Activated CD8-positive, alpha-beta memory T cell treated with anti-CD3 and anti-CD28 coated beads, Interleukin-2, amount 50 U/mL, for 4 hours (primary cell): ENCODE measurements at regions not wholly inside any gene's neighbourhood (a gene's known extent, or its start where the extent isn't known, plus 50 kb on each side); places are given as distances from the start of the nearest gene placed in this dataset.

Experiments used
- DNase-seq: peaks from one replicate; pipeline ENCODE4 v3.0.0-alpha.2; 2020

GRCh38 chr10:60728056-60728455 is 50.2 kb upstream of the CDK1 start:
- no peak for DNase-seq

- no peak for DNase-seq
These were observed 52.0 kb upstream of the CDK1 start for GRCh38 chr10:60726257-60726656.

- no peak for DNase-seq
These were observed 55.7 kb upstream of the CDK1 start for GRCh38 chr10:60722623-60723022.

- DNase-seq, result no peak
These were observed 58.6 kb upstream of the CDK1 start for GRCh38 chr10:60719721-60720120.

- no peak for DNase-seq
These were observed 59.4 kb upstream of the CDK1 start for GRCh38 chr10:60718886-60719285.

GRCh38 chr10:60717852-60718251 is 60.4 kb upstream of the CDK1 start:
- no peak for DNase-seq

- DNase-seq, result no peak
These were observed 64.0 kb upstream of the CDK1 start for GRCh38 chr10:60714233-60714632.

- DNase-seq, result no peak
These were observed 66.8 kb upstream of the CDK1 start for GRCh38 chr10:60711496-60711895.

GRCh38 chr10:60710041-60710440 is 68.2 kb upstream of the CDK1 start:
- DNase-seq, result no peak

- DNase-seq, result no peak
These were observed 69.6 kb upstream of the CDK1 start for GRCh38 chr10:60708666-60709065.

GRCh38 chr10:60707841-60708240 is 70.4 kb upstream of the CDK1 start:
- DNase-seq, result no peak

- DNase-seq, result no peak
These were observed 72.1 kb upstream of the CDK1 start for GRCh38 chr10:60706146-60706545.

- no peak for DNase-seq
These were observed 72.9 kb upstream of the CDK1 start for GRCh38 chr10:60705376-60705775.

GRCh38 chr10:60704471-60704870 is 73.8 kb upstream of the CDK1 start:
- no peak for DNase-seq

- no peak for DNase-seq
These were observed 74.8 kb upstream of the CDK1 start for GRCh38 chr10:60703266-60704041.

GRCh38 chr10:60687679-60688078 is 90.6 kb upstream of the CDK1 start:
- DNase-seq, result no peak

- no peak for DNase-seq
These were observed 94.2 kb upstream of the CDK1 start for GRCh38 chr10:60684091-60684490.

- no peak for DNase-seq
These were observed 97.2 kb upstream of the CDK1 start for GRCh38 chr10:60681103-60681502.

GRCh38 chr10:60679388-60679990 is 98.8 kb upstream of the CDK1 start:
- DNase-seq, result no peak

- DNase-seq, result no peak
These were observed 99.3 kb upstream of the CDK1 start for GRCh38 chr10:60678978-60679377.

- DNase-seq, result no peak
These were observed 100.6 kb upstream of the CDK1 start for GRCh38 chr10:60677531-60678129.

- no peak for DNase-seq
These were observed 103.0 kb upstream of the CDK1 start for GRCh38 chr10:60675236-60675635.

GRCh38 chr10:60669501-60669900 is 108.8 kb upstream of the CDK1 start:
- no peak for DNase-seq

GRCh38 chr10:60666221-60666620 is 112.1 kb upstream of the CDK1 start:
- no peak for DNase-seq
